ENCODE measurements at regions not wholly inside any gene's neighbourhood (a gene's known extent, or its start where the extent isn't known, plus 50 kb on each side); places are given as distances from the start of the nearest gene placed in this dataset.

DNA sequence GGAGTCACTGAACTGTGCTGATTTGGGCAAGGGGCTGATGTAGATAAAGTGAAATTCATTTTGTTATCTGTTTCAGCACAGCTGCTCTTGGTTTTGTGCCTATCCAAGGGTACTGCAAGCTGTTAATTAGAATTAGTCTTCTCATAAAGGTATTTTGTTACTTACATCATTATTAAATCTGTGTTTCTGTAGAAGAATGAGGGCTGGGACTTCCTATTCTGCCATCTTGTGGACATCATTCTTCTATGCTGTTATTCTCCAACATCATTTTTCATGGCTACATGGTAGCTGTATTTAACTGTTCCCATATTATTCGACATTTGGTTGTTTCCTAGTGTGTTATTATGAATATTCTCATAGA lies 76.2 kb upstream of the CCDC71L start:
- TF ChIP-seq SUZ12 (IDR thresholded peaks at IDR 0.05; ENCODE audit: extremely low read depth, insufficient read depth, insufficient read length) (no peak), ZNF274 (IDR thresholded peaks at IDR 0.05; ENCODE audit: low read depth, low read length) (no peak), YY1 (IDR thresholded peaks at IDR 0.05; ENCODE audit: insufficient read depth, insufficient read length) (no peak)
